ENCODE measurements at regions not wholly inside any gene's neighbourhood (a gene's known extent, or its start where the extent isn't known, plus 50 kb on each side); places are given as distances from the start of the nearest gene placed in this dataset.

DNA sequence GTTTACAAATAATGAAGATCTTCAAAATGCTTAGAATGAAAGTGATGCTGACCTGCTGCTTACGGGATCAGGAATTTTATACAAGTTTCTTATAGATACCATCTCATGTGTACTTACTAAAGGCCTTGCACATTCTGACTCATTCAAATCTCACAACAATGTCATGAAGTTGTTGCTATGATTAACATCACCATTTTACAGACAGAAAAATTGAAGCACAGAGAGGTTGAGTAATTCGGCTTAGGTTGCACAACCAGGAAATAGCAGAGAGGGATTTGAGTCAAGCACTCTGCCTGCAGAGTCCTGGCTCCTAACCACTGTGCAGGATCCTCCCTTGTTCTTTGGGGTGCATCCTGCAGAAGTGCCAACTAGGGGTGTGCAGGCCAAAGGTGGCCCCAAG, 471.9 kb downstream of the MIAT start:
- no peak overlapping the region for H2BK12ac ChIP-seq (ENCODE audit: insufficient read length, low read depth, low read length)
- H3K18ac ChIP-seq (ENCODE audit: insufficient read length, low read depth, low read length), result no peak overlapping the region
- H3K23ac ChIP-seq (ENCODE audit: insufficient read length, low read depth, low read length), result no peak overlapping the region
- no peaks in the 10 kb centered on the region for H3K23me2 ChIP-seq (ENCODE audit: insufficient read length, low read depth, low read length, poor library complexity, severe bottlenecking)
- Mint-ChIP-seq H3K27ac (no peak overlapping the region), H3K27me3 (ENCODE audit: low read depth) (peaks cover 18% of the 10 kb centered on the region), H3K4me1 (peaks cover 0 to 6% of the 10 kb centered on the region in 2 experiments; a peak in 2 of 4 replicates), H3K4me3 (no peak overlapping the region), H3K36me3 (ENCODE audit: insufficient read depth in 1 of 3, low read depth in 3 of 3) (no peaks in the 10 kb centered on the region), H3K9me3 (no peaks in the 10 kb centered on the region)
- H3K4me2 ChIP-seq (ENCODE audit: insufficient read depth, insufficient read length, low read length), result no peak overlapping the region
- no CpG with 5 or more reads among the region's 2 CpGs for WGBS (ENCODE audit: extremely low coverage, insufficient read length, low lambda C conversion rate)
- no peak for DNase-seq
- H3K79me2 ChIP-seq (ENCODE audit: insufficient read depth, low read length), result no peaks in the 10 kb centered on the region
- no peak overlapping the region for H3K56ac ChIP-seq (ENCODE audit: insufficient read length, low read depth, low read length)
- H2BK5ac ChIP-seq (ENCODE audit: insufficient read length, low read length), result no peak overlapping the region
- H3K4me1 ChIP-seq (ENCODE audit: insufficient read depth, low read length), result no peaks in the 10 kb centered on the region
- no peak overlapping the region for H4K8ac ChIP-seq (replicated peaks; ENCODE audit: insufficient read length, low read depth, low read length)
- H3T11ph ChIP-seq (ENCODE audit: low read length), result no peak overlapping the region
- no peaks in the 10 kb centered on the region for H3K27me3 ChIP-seq (ENCODE audit: insufficient read depth, low read length)
- no peak overlapping the region for H3K27ac ChIP-seq (ENCODE audit: insufficient read length, low read depth, low read length)
- TF ChIP-seq, protein P1, sequence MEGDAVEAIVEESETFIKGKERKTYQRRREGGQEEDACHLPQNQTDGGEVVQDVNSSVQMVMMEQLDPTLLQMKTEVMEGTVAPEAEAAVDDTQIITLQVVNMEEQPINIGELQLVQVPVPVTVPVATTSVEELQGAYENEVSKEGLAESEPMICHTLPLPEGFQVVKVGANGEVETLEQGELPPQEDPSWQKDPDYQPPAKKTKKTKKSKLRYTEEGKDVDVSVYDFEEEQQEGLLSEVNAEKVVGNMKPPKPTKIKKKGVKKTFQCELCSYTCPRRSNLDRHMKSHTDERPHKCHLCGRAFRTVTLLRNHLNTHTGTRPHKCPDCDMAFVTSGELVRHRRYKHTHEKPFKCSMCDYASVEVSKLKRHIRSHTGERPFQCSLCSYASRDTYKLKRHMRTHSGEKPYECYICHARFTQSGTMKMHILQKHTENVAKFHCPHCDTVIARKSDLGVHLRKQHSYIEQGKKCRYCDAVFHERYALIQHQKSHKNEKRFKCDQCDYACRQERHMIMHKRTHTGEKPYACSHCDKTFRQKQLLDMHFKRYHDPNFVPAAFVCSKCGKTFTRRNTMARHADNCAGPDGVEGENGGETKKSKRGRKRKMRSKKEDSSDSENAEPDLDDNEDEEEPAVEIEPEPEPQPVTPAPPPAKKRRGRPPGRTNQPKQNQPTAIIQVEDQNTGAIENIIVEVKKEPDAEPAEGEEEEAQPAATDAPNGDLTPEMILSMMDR (conservative IDR thresholded peaks at IDR 0.05), result no peak
- no peak overlapping the region for H3K14ac ChIP-seq (ENCODE audit: insufficient read depth, low read length)
- H2AK5ac ChIP-seq (ENCODE audit: insufficient read length, low read length), result no peak overlapping the region
- no peak overlapping the region for H2AFZ ChIP-seq (ENCODE audit: low read length)
- H2BK120ac ChIP-seq (ENCODE audit: low read depth, low read length, poor library complexity, severe bottlenecking), result no peak overlapping the region
- no peaks in the 10 kb centered on the region for H3K9me3 ChIP-seq (ENCODE audit: control insufficient read depth, low read depth, low read length)
- H2BK20ac ChIP-seq (ENCODE audit: low read depth, low read length, poor library complexity, severe bottlenecking), result no peak overlapping the region
- no peaks in the 10 kb centered on the region for H3K79me1 ChIP-seq (ENCODE audit: insufficient read depth, low read depth, low read length, poor library complexity, severe bottlenecking)
- no peak overlapping the region for H4K91ac ChIP-seq (ENCODE audit: insufficient read length, low read depth, low read length)
- no peaks in the 10 kb centered on the region for H4K20me1 ChIP-seq (ENCODE audit: control insufficient read depth, insufficient read depth, insufficient read length)
- no peak overlapping the region for H3K9ac ChIP-seq (ENCODE audit: extremely low read depth, insufficient read length, low read length)
- no peak overlapping the region for H2BK15ac ChIP-seq (ENCODE audit: low read depth, low read length)
- no peak overlapping the region for H4K5ac ChIP-seq (ENCODE audit: insufficient read length, low read depth, low read length)
- no peak overlapping the region for H3K4ac ChIP-seq (ENCODE audit: low read depth, low read length)
